ENCODE measurements at regions not wholly inside any gene's neighbourhood (a gene's known extent, or its start where the extent isn't known, plus 50 kb on each side); places are given as distances from the start of the nearest gene placed in this dataset.

DNA sequence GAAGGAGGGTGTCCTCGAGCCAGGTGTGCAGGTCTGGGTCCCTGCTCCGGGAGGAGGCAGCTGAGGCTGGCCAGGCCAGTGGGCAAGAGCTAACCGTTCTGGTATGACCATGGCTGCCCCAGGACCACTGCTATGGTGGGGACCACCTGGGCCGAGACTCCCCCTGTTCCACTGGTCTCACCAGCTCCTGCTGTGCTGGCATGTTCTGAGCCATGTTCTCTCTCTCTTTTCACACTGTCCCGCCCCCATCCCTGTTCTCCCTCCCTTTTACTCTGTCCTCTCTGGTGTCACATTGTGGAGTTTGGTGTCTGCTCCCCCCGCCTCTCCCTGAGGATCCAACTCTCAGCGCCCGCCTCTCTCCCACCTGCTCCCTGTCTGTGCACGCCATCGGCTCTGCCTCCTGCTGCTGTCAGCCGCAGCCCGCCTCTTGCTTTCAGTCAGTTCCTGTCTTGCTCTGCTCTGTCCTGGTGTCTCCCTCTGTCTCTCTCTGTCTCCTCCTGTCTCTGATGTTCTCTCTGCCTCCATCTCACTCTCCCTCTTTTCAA, 66.4 kb downstream of the LRRC32 start (continued):
- no peak for TF ChIP-seq CEBPB (IDR thresholded peaks at IDR 0.05; ENCODE audit: low read depth)
- no peak for TF ChIP-seq RAD21 (IDR thresholded peaks at IDR 0.05; ENCODE audit: low read depth)
- TF ChIP-seq, protein P1, sequence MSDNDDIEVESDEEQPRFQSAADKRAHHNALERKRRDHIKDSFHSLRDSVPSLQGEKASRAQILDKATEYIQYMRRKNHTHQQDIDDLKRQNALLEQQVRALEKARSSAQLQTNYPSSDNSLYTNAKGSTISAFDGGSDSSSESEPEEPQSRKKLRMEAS (IDR thresholded peaks at IDR 0.05), result no peak
- no peak for TF ChIP-seq ZNF274 (IDR thresholded peaks at IDR 0.05; ENCODE audit: low read depth, low read length)
- no peak for TF ChIP-seq ZFX (IDR thresholded peaks at IDR 0.05)
- no peak for TF ChIP-seq POLR2A (IDR thresholded peaks at IDR 0.05; ENCODE audit: borderline replicate concordance, extremely low read depth, insufficient read depth, insufficient read length)

GRCh38 chr11:76603202-76603601, 67.3 kb downstream of the LRRC32 start:
- H3K9me3 ChIP-seq (ENCODE audit: control insufficient read depth in 1 of 2, insufficient read depth in 1 of 2, low read depth in 1 of 2, low read length in 2 of 2), result no peaks in the 10 kb centered on the region

More at GRCh38 chr11:76603202-76603601, 67.3 kb downstream of the LRRC32 start:
- RAD21 ChIA-PET (ENCODE audit: low non-redundant PET in 1 of 2, low total read pairs in 2 of 2, uncharacterized antibody in 2 of 2, unreplicated experiment in 2 of 2), result no interaction called here
- H3K4me3 ChIP-seq (replicated peaks in 1 of 2; ENCODE audit: low read depth in 1 of 2, low read length in 2 of 2), result no peak overlapping the region
- no TSS peak for BruUV-seq (replicated peaks)
- H2AFZ ChIP-seq (ENCODE audit: low read depth, low read length, poor library complexity, severe bottlenecking), result no peak overlapping the region
- ATAC-seq (no peak), DNase-seq (ENCODE audit: low read depth, low spot score) (no peak)
- intact Hi-C loops (cut with micrococcal nuclease), result no loop called here
- H4K20me1 ChIP-seq (ENCODE audit: insufficient read depth), result no peaks in the 10 kb centered on the region
- CTCF ChIA-PET, result no interaction called here
- TF ChIP-seq FOSL1 (IDR thresholded peaks at IDR 0.05; ENCODE audit: low read depth), result no peak
- no peak for TF ChIP-seq POLR2A (IDR thresholded peaks at IDR 0.05; ENCODE audit: borderline replicate concordance, extremely low read depth, insufficient read depth, insufficient read length)
- TF ChIP-seq REST (IDR thresholded peaks at IDR 0.05; ENCODE audit: low read depth), result no peak
- TF ChIP-seq CBX3 (IDR thresholded peaks at IDR 0.05; ENCODE audit: low read depth), result no peak
- TF ChIP-seq SIN3A (IDR thresholded peaks at IDR 0.05; ENCODE audit: low read depth), result no peak
- no peak for TF ChIP-seq SP1 (IDR thresholded peaks at IDR 0.05; ENCODE audit: low read depth)
- TF ChIP-seq CEBPB (IDR thresholded peaks at IDR 0.05; ENCODE audit: low read depth), result no peak
- no peak for TF ChIP-seq POLR2AphosphoS5 (IDR thresholded peaks at IDR 0.05; ENCODE audit: low read depth, low read length)
- TF ChIP-seq, protein P1 (IDR thresholded peaks at IDR 0.05), result no peak
- TF ChIP-seq ELF1 (IDR thresholded peaks at IDR 0.05; ENCODE audit: borderline replicate concordance, low read depth), result no peak
- TF ChIP-seq TCF7L2 (IDR thresholded peaks at IDR 0.05; ENCODE audit: borderline replicate concordance, extremely low read depth, insufficient read depth, insufficient read length), result no peak
- TF ChIP-seq ZFX (IDR thresholded peaks at IDR 0.05), result no peak
- no peak for TF ChIP-seq EZH2 (IDR thresholded peaks at IDR 0.05)
- POLR2A ChIA-PET, result no interaction called here
- no peaks in the 10 kb centered on the region for H3K36me3 ChIP-seq (ENCODE audit: control insufficient read depth in 1 of 2, insufficient read depth in 2 of 2, low read length in 2 of 2)
- H3K27ac ChIP-seq (ENCODE audit: low read depth, low read length), result no peak overlapping the region
- H3K4me2 ChIP-seq (ENCODE audit: low read length), result no peak overlapping the region
- H3K79me2 ChIP-seq (ENCODE audit: insufficient read depth, low read length), result no peaks in the 10 kb centered on the region
- H3K4me1 ChIP-seq (ENCODE audit: control insufficient read depth in 1 of 2, insufficient read depth in 2 of 2, low read length in 2 of 2), result no peaks in the 10 kb centered on the region
- no peak overlapping the region for H3K9ac ChIP-seq (ENCODE audit: low read length)
- H3K9me2 ChIP-seq (ENCODE audit: insufficient read depth), result no peaks in the 10 kb centered on the region
- no peaks in the 10 kb centered on the region for H3K27me3 ChIP-seq (ENCODE audit: insufficient read depth, low read length)

Data from HCT116 (cell line).